ENCODE measurements at regions not wholly inside any gene's neighbourhood (a gene's known extent, or its start where the extent isn't known, plus 50 kb on each side); places are given as distances from the start of the nearest gene placed in this dataset.

- TF ChIP-seq CTCF (IDR thresholded peaks at IDR 0.05; ENCODE audit: low read depth, low read length): no peak
- TF ChIP-seq EZH2phosphoT487 (IDR thresholded peaks at IDR 0.05; ENCODE audit: low read depth): no peak
Observed at GRCh38 chr2:12456293-12457106, 260.2 kb upstream of the TRIB2 start.
